Epithelial cell of esophagus (primary cell): ENCODE measurements at regions not wholly inside any gene's neighbourhood (a gene's known extent, or its start where the extent isn't known, plus 50 kb on each side); places are given as distances from the start of the nearest gene placed in this dataset.

Source experiments
- DNase-seq: peaks from one replicate; pipeline ENCODE4 v3.0.0; 2010; ENCODE audit warnings: low read depth
- H3K4me3 ChIP-seq: 2 replicates; pipeline ENCODE4 v1.5.1; 2011; ENCODE audit warnings: mild to moderate bottlenecking, low read length, control low read depth
- TF ChIP-seq, protein P1 (sequence below): IDR thresholded peaks from 2 replicates; pipeline ENCODE4 v1.5.1; 2011; ENCODE audit warnings: low read depth, mild to moderate bottlenecking, low read length, control low read depth, inconsistent platforms; ENCODE audit not compliant: insufficient read depth; ENCODE audit errors: missing control alignments

DNA sequence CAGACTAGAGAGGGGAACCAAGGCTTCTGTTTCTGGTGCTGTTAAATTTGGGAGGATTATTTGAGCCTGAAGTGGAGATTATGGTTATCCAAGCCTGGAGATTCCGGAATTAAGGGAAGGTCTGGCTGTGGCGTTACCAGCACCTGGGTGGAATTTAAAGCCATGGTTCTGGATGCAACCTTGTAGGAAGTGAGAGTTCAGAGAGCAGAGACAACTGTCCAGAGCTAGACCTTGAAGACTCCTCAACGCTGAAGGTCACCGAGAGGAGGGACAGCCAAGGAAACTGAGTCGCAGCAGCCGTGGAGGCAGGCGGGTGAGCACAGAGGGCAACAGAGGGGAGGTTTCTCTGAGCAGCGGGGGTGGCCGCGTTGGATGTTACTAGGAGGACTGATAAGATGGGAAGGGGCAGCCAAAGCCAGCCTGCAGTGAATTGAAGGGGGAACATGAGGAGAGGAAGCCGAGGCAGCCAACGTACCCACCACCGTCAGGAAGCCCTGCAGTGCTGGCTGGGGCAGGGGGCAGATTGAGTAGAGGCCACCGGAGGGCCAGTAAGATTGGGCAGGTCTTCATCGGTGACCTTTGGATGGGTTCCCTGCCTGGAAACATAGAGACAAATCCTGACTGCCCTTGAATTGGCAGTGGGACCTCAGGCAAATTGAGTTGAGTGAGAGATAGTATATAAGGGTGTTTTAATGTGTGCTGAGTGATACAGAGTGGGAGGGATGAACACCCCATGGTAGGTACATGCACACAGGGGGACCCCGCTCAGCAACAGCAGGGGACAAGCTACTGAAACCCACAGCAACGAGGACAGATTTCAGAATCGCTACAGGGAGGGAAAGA lies 90.3 kb downstream of the SNX5 start:
- DNase-seq, result no peak
- TF ChIP-seq, protein P1, sequence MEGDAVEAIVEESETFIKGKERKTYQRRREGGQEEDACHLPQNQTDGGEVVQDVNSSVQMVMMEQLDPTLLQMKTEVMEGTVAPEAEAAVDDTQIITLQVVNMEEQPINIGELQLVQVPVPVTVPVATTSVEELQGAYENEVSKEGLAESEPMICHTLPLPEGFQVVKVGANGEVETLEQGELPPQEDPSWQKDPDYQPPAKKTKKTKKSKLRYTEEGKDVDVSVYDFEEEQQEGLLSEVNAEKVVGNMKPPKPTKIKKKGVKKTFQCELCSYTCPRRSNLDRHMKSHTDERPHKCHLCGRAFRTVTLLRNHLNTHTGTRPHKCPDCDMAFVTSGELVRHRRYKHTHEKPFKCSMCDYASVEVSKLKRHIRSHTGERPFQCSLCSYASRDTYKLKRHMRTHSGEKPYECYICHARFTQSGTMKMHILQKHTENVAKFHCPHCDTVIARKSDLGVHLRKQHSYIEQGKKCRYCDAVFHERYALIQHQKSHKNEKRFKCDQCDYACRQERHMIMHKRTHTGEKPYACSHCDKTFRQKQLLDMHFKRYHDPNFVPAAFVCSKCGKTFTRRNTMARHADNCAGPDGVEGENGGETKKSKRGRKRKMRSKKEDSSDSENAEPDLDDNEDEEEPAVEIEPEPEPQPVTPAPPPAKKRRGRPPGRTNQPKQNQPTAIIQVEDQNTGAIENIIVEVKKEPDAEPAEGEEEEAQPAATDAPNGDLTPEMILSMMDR, result no peak
- no peak overlapping the region for H3K4me3 ChIP-seq

DNA sequence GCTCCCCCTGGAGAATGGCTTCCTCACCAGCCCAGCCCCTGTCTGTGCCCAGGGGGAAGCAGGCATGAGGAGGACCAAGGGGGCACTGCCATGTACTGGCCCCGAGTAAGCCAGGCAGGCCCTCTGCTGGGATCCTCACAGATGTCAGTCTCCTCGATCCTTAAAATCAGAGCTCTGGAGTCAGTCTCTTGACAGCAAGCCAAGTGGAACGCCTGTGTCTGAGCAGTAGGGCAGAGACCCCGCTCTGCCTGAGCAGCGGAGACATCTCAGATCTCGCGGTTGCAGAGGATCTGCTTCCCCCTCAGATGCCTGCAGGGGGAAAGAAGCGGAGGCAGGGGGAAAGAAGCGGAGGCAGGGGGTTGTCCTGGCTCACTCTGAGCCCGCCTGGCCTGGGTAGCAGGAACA lies 92.6 kb downstream of the SNX5 start:
- DNase-seq, result no peak
- TF ChIP-seq, protein P1, result no peak
- H3K4me3 ChIP-seq, result no peak overlapping the region

DNA sequence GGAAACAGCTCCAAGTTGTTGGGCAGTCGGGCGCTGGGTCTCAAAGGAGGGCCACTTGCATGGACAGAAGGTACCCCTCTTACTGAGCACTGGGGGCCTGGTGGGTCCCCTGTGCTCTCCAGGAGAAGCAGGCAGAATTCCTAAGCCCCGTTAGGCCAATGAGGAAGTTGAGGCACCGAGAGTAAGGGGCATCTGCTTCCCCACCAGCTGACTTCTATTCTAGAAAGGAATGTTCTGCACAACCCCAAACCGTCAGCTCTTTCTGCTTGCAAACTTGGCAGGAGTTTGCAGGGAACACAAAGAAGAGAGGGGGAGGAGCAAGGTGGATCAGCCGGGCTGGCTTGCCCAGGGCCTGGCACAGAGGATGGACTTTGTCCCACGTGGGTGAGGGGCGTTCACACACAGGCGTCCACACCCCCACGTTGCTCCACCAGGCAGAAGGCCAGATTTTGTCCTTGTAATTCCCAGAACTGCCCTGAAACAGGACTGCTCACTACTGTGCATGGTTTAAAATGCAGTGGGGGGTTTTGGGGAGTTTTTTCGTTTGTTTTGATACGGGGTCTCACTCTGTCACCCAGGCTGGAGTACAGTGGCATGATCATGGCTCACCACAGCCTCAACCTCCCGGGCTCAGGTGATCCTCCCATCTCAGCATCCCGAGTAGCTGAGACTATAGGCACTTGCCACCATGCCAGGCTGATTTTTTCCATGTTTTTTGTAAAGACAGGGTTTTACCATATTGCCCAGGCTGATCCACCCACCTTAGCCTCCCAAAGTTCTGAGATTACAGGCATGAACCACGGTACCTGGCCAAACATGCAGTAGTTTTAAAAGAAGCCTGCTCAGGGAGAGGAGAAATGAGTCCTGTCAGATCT lies 93.3 kb downstream of the SNX5 start:
- DNase-seq, result peak; percentile 52
- TF ChIP-seq, protein P1, result no peak
- H3K4me3 ChIP-seq, result no peak overlapping the region

DNA sequence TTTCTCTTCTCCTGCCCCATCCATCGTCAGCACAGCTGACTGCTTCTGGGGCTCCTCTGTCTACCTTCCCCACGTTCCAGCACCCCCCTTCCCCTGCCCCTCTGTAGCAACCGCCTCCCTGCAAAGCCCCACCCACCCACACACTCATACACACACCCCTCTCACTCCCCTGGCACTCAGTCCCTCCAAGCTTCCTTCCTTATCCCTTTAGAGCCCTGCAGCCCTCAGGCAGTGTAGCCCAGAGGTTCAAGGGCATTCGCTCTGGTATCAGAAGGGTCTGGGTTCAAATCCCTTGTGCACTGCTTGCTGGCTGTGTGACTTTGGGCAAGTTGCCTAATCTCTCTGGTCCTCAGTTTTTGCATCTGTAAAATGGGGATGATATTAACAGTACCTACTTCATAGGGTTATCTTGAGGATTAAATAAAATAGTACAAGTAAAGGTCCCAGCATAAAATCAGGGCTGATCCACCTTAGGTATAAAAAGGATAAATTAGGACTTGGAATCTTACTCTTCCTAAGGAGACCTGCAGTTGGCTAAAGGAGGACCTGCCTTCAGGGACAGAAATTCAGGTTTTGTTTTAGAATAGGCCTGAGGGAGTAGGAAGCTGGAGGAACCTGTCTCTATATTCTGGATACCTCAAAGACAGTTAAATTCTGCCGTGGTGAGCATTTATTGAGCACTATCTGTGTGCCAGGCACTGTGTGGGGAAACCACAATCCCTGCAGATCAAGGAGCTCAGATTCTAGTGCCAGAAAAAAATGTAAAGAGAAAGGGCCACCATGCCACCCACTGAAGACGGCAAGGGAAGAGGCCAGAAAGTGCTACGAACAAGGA lies 94.1 kb downstream of the SNX5 start:
- no peak for DNase-seq
- no peak overlapping the region for H3K4me3 ChIP-seq
- TF ChIP-seq, protein P1, result no peak

DNA sequence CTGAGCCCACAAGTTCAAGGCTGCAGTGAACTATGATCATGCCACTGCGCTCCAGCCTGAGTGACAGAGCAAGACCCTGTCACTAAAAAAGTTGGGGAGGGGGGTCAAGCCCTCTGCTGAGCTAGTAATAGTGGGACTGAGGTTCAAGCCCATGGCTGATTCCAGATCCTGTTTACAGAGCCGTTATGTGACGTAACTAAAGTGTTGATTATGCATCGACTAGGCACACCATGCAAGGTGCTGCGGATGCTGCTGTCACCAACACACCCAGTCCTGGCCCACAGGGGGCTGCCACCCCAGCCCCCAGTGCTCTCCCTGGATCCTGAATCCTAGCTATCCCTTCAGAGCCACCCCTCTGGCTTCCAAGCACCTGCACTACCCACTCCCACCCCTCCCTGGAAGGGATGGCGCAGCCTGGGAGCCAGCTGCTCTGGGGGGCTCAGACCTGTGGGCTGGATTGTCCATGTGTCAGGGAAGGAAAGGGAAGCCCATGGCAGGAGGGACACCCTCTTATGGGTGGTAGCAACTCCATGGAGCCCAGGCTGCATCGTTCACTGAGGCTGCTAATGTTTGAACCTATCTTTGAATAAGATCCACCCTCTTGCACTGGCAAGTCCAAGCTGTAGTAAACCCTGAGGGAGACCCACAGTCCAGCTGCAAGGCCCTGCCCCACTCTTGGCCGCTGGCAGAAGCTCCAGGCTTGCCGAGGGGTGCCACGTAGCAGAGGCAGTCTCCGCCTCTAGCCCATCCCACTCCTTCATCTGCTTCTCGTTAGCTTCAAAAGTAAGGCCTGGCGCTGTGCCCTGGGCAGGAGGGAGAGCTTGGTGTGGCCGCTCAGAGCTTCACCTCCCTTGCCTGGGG lies 95.0 kb downstream of the SNX5 start:
- H3K4me3 ChIP-seq, result no peak overlapping the region
- DNase-seq, result peak; percentile 70
- TF ChIP-seq, protein P1, result no peak

DNA sequence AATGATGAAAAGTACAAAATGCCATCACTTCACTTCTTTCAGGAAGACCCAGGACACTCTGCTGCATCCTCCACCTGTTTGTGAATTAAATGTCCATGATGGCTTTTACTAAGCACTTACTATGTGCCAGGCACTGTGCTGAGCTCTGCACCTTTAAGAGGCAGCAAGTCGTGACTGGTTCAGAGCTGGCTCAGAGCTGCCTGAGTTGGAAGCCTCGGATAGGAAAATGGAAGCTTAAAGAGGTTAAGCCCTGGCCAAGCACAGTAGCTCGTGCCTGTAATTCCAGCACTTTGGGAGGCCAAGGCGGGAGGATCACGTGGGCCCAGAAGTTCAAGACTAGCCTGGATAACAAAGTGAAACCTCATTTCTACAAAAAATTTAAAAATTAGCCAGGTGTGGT lies 95.6 kb downstream of the SNX5 start:
- no peak overlapping the region for H3K4me3 ChIP-seq
- TF ChIP-seq, protein P1, result no peak
- no peak for DNase-seq
